Bronchial epithelial cell (primary cell): ENCODE measurements at regions not wholly inside any gene's neighbourhood (a gene's known extent, or its start where the extent isn't known, plus 50 kb on each side); places are given as distances from the start of the nearest gene placed in this dataset.

Experiments
- DNase-seq: peaks from one replicate; pipeline ENCODE4 v3.0.0-alpha.2; 2010; ENCODE audit warnings: low read depth
- FAIRE-seq: peaks from 2 replicates; lab custom pipeline; 2011; peaks lifted over from hg19 to GRCh38; lab: Jason Lieb, UNC
- H3K27me3 ChIP-seq: 2 replicates; pipeline ENCODE4 v1.5.1; 2011; ENCODE audit warnings: low read length; ENCODE audit not compliant: control insufficient read depth, insufficient read depth
- H3K36me3 ChIP-seq: 2 replicates; pipeline ENCODE4 v1.5.1; 2011; ENCODE audit warnings: low read length; ENCODE audit not compliant: control insufficient read depth, insufficient read depth
- H3K4me3 ChIP-seq: 2 replicates; pipeline ENCODE4 v1.5.1; 2011; ENCODE audit warnings: mild to moderate bottlenecking, low read depth, low read length, control low read depth
- CTCF ChIP-seq: IDR thresholded peaks from 2 replicates; pipeline ENCODE4 v1.5.1; 2011; ENCODE audit warnings: mild to moderate bottlenecking, moderate library complexity, low read length, control low read depth, inconsistent platforms; ENCODE audit not compliant: insufficient read depth, severe bottlenecking

DNA sequence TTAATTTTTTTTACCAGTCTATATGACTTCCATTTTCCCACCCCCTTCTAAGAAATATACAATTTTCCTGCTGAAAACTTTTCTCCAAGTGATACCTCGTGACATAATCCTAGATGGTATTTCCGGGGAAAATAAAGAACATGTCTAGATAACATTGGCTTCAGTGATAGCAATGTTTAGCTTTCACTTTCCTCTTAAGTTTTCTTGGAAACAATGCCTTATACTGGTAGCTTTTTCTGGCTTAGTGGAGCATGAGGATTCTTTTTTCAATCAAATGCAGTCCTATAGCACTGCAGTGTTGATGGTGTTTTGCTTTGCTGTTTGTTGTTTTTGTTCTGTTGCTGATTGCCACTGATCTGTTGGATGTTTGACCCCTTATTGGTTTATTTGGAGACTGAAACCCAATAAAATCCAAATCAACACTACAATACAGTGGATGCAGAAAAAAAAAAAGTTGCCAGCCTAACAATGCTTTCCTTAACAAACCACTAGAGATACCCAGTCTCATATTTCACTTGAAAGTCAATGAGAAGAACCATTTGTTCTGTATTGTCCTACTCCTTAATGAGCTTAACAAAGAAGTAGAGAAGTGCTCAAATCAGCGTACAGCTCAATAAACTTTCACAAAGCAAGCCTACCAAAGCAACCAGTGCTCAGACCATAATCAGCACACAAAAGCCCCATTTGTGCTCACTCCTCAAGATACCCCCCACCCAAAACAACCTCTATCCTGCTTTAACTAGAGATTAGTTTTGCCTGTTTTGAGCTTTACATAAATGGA is 74.2 kb upstream of the GRAMD2B start:
- no peaks in the 10 kb centered on the region for H3K36me3 ChIP-seq
- no peak overlapping the region for H3K4me3 ChIP-seq
- no peak for DNase-seq
- no peak for FAIRE-seq
- H3K27me3 ChIP-seq: no peaks in the 10 kb centered on the region
- no peak for TF ChIP-seq CTCF

GRCh38 chr5:126351153-126351552 is 72.1 kb upstream of the GRAMD2B start:
- no peak for TF ChIP-seq CTCF
- H3K36me3 ChIP-seq: no peaks in the 10 kb centered on the region
- H3K4me3 ChIP-seq: no peak overlapping the region
- no peak for FAIRE-seq
- DNase-seq: peak; percentile 78
- H3K27me3 ChIP-seq: no peaks in the 10 kb centered on the region

DNA sequence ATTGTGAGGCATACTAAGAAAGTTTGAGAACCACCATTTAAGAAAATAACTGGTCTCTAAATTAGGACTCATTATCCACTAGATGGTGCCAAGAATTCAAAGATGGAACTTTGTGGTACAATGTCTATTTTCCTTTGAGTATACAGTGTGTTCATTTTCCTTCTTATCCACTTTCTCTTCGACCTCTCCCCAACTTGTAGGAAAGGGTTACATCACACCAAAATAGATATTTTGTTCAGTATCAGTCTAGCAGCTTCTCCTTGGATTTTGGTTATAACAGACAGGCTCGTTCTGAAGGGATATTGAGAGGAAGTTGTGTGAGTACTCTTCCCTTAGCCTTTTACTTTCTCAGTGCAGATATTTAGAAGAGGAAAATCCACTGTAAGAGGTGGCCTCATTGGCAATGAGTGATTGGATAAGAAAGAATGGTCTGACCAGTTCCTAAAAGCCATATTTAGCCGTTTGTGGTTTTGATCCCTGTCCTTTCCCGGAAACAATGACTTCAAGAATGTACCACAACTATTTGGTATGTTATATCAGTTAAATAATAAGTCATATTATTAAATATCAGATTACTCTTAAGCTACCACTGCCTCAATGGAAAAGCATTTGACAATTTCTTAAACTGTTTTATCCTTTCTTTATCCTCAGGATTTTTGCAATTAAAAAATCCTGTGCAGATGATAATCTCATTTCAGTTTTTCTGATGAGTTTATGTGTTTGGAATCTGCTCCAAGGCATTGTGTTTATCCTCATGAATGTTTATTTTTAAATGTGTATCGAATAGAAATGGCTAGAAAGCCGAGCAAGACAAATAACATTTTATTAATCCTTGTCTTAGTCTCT is 69.0 kb upstream of the GRAMD2B start:
- Histone ChIP-seq H3K4me3 (no peak overlapping the region), H3K27me3 (no peaks in the 10 kb centered on the region), H3K36me3 (no peaks in the 10 kb centered on the region)
- FAIRE-seq: no peak
- TF ChIP-seq CTCF: peak; percentile 41
- DNase-seq: peak; percentile 97

GRCh38 chr5:126354858-126355731 is 68.1 kb upstream of the GRAMD2B start:
- H3K4me3 ChIP-seq: no peak overlapping the region
- DNase-seq: no peak
- no peaks in the 10 kb centered on the region for H3K27me3 ChIP-seq
- no peaks in the 10 kb centered on the region for H3K36me3 ChIP-seq
- no peak for FAIRE-seq
- TF ChIP-seq CTCF: no peak

GRCh38 chr5:126355940-126356339 is 67.3 kb upstream of the GRAMD2B start:
- FAIRE-seq (no peak), DNase-seq (no peak)
- Histone ChIP-seq H3K27me3 (no peaks in the 10 kb centered on the region), H3K36me3 (no peaks in the 10 kb centered on the region), H3K4me3 (no peak overlapping the region)
- TF ChIP-seq CTCF: no peak
